Astrocyte (in vitro differentiated cells and primary cell): ENCODE measurements at regions not wholly inside any gene's neighbourhood (a gene's known extent, or its start where the extent isn't known, plus 50 kb on each side); places are given as distances from the start of the nearest gene placed in this dataset.

Experiments used
- DNase-seq: peaks from one replicate; pipeline ENCODE4 v3.0.0-alpha.2; 2010; ENCODE audit warnings: low read depth
- FAIRE-seq: peaks from 2 replicates; lab custom pipeline; 2011; peaks lifted over from hg19 to GRCh38; lab: Jason Lieb, UNC
- H2AFZ ChIP-seq: 2 replicates; pipeline ENCODE4 v1.6.0; 2012; ENCODE audit warnings: low read depth, low read length, inconsistent platforms
- H3K27ac ChIP-seq: 2 replicates; pipeline ENCODE4 v1.5.1; 2011; ENCODE audit warnings: low read depth, low read length, inconsistent platforms
- H3K27me3 ChIP-seq: 2 replicates; pipeline ENCODE4 v1.6.0; 2011; ENCODE audit warnings: low read length, inconsistent platforms; ENCODE audit not compliant: insufficient read depth
- H3K36me3 ChIP-seq: 2 replicates; pipeline ENCODE4 v1.5.1; 2011; ENCODE audit warnings: low read length, inconsistent platforms; ENCODE audit not compliant: insufficient read depth
- H3K4me1 ChIP-seq: 2 replicates; pipeline ENCODE4 v1.5.1; 2011; ENCODE audit warnings: low read length, inconsistent platforms; ENCODE audit not compliant: insufficient read depth
- H3K4me2 ChIP-seq: 2 replicates; pipeline ENCODE4 v1.6.0; 2012; ENCODE audit warnings: low read length, inconsistent platforms
- H3K4me3 ChIP-seq: 2 replicates; pipeline ENCODE4 v1.5.1; 2011; ENCODE audit warnings: low read depth, mild to moderate bottlenecking, low read length, inconsistent platforms; ENCODE audit not compliant: insufficient read depth
- H3K79me2 ChIP-seq: 2 replicates; pipeline ENCODE4 v1.6.0; 2012; ENCODE audit warnings: mild to moderate bottlenecking, low read length, inconsistent platforms; ENCODE audit not compliant: insufficient read depth
- H3K9ac ChIP-seq: 2 replicates; pipeline ENCODE4 v1.6.0; 2012; ENCODE audit warnings: mild to moderate bottlenecking, low read length, inconsistent platforms
- H3K9me3 ChIP-seq: 2 replicates; pipeline ENCODE4 v1.5.1; 2012; ENCODE audit warnings: low read depth, mild to moderate bottlenecking, low read length, inconsistent platforms; ENCODE audit not compliant: insufficient read depth
- H4K20me1 ChIP-seq: 2 replicates; pipeline ENCODE4 v1.6.0; 2012; ENCODE audit warnings: low read length, inconsistent platforms; ENCODE audit not compliant: insufficient read depth
- H3K27ac Mint-ChIP-seq: one replicate; pipeline ENCODE4 v1.8.0; 2021; ENCODE audit warnings: mild to moderate bottlenecking, mixed read lengths; ENCODE audit not compliant: unreplicated experiment
- H3K27me3 Mint-ChIP-seq: one replicate; pipeline ENCODE4 v1.8.0; 2021; ENCODE audit warnings: low read depth, mixed read lengths; ENCODE audit not compliant: unreplicated experiment
- H3K36me3 Mint-ChIP-seq: one replicate; pipeline ENCODE4 v1.8.0; 2021; ENCODE audit warnings: low read depth, mixed read lengths; ENCODE audit not compliant: unreplicated experiment
- H3K4me1 Mint-ChIP-seq: one replicate; pipeline ENCODE4 v1.8.0; 2021; ENCODE audit warnings: low read depth, mixed read lengths; ENCODE audit not compliant: unreplicated experiment
- H3K4me3 Mint-ChIP-seq: one replicate; pipeline ENCODE4 v1.8.0; 2021; ENCODE audit warnings: mild to moderate bottlenecking, moderate library complexity, mixed read lengths; ENCODE audit not compliant: unreplicated experiment
- H3K9me3 Mint-ChIP-seq: one replicate; pipeline ENCODE4 v1.8.0; 2021; ENCODE audit warnings: mild to moderate bottlenecking, mixed read lengths; ENCODE audit not compliant: unreplicated experiment
- CTCF ChIP-seq: IDR thresholded peaks from 2 replicates; pipeline ENCODE4 v1.5.1; 2011; ENCODE audit warnings: low read depth, mild to moderate bottlenecking, inconsistent platforms, low read length, moderate library complexity; ENCODE audit not compliant: insufficient read depth
- EZH2 ChIP-seq: IDR thresholded peaks from 2 replicates; pipeline ENCODE4 v1.6.1; 2012; ENCODE audit warnings: mild to moderate bottlenecking, low read length, inconsistent platforms; ENCODE audit not compliant: insufficient read depth

GRCh38 chr12:46659824-46660223 is 166.0 kb downstream of the SLC38A4 start:
- H3K27ac ChIP-seq: no peak overlapping the region
- Mint-ChIP-seq H3K4me1 (peaks cover 51% of the 10 kb centered on the region), H3K4me3 (no peak overlapping the region), H3K9me3 (no peaks in the 10 kb centered on the region), H3K27me3 (no peaks in the 10 kb centered on the region), H3K27ac (peak overlapping the region; percentile 84), H3K36me3 (peaks cover 2% of the 10 kb centered on the region)
- H3K27me3 ChIP-seq: no peaks in the 10 kb centered on the region
- no peaks in the 10 kb centered on the region for H4K20me1 ChIP-seq
- no peak overlapping the region for H2AFZ ChIP-seq
- no peaks in the 10 kb centered on the region for H3K36me3 ChIP-seq
- H3K4me2 ChIP-seq: no peak overlapping the region
- no peaks in the 10 kb centered on the region for H3K9me3 ChIP-seq
- no peak for DNase-seq
- H3K4me3 ChIP-seq: no peak overlapping the region
- peaks cover 31% of the 10 kb centered on the region for H3K4me1 ChIP-seq
- no peak for FAIRE-seq
- no peak overlapping the region for H3K9ac ChIP-seq
- no peaks in the 10 kb centered on the region for H3K79me2 ChIP-seq
- TF ChIP-seq EZH2 (no peak), CTCF (no peak)

- H3K4me2 ChIP-seq: peak overlapping the region; percentile 20
- H3K4me1 Mint-ChIP-seq: peaks cover 45% of the 10 kb centered on the region
- H3K36me3 Mint-ChIP-seq: peaks cover 2% of the 10 kb centered on the region
- no peaks in the 10 kb centered on the region for H3K27me3 ChIP-seq
- no peak overlapping the region for H2AFZ ChIP-seq
- H3K27ac Mint-ChIP-seq: peak overlapping the region; percentile 77
- no peaks in the 10 kb centered on the region for H3K9me3 ChIP-seq
- TF ChIP-seq EZH2 (no peak), CTCF (no peak)
- no peaks in the 10 kb centered on the region for H3K9me3 Mint-ChIP-seq
- no peak overlapping the region for H3K4me3 Mint-ChIP-seq
- H3K27me3 Mint-ChIP-seq: no peaks in the 10 kb centered on the region
- H3K4me1 ChIP-seq: peaks cover 25% of the 10 kb centered on the region
- no peak for FAIRE-seq
- H3K9ac ChIP-seq: peak overlapping the region; percentile 12
- H3K79me2 ChIP-seq: no peaks in the 10 kb centered on the region
- DNase-seq: no peak
- no peaks in the 10 kb centered on the region for H4K20me1 ChIP-seq
- H3K4me3 ChIP-seq: no peak overlapping the region
- peak overlapping the region; percentile 12 for H3K27ac ChIP-seq
- no peaks in the 10 kb centered on the region for H3K36me3 ChIP-seq
These were observed 166.7 kb downstream of the SLC38A4 start for GRCh38 chr12:46659032-46659650.
